Ovary (tissue), 3 donors: ENCODE measurements at regions not wholly inside any gene's neighbourhood (a gene's known extent, or its start where the extent isn't known, plus 50 kb on each side); places are given as distances from the start of the nearest gene placed in this dataset.
"Not testable (repeated sequence)": the region's sequence is repeated elsewhere in the genome, so short reads cannot be mapped to it uniquely, and the experiment has no call there.

Experiments used
- CTCF ChIP-seq, 3 donors: fragments of 450-650 bp in 2 of 3; fragments of 200-600 bp in 1 of 3; IDR thresholded peaks; one replicate each; pipeline versions ENCODE4 v1.5.1 to v1.8.0; 2016 to 2022; ENCODE audit warnings: antibody characterized with exemption in 3 of 3, mild to moderate bottlenecking in 1 of 3
- EP300 ChIP-seq: sonication (generic); formaldehyde crosslinking; IDR thresholded peaks from one replicate; pipeline ENCODE4 v1.6.1; 2017; ENCODE audit warnings: antibody characterized with exemption
- POLR2A ChIP-seq: fragments of 450-650 bp; IDR thresholded peaks from one replicate; pipeline ENCODE4 v1.6.1; 2017; ENCODE audit warnings: antibody characterized with exemption, mild to moderate bottlenecking, moderate library complexity
- donor health status: DM: no; HTN: no; CAD: no.

GRCh38 chr20:30290361-30291063 is 967.0 kb upstream of the DEFB115 start:
- TF ChIP-seq CTCF (IDR thresholded peaks at IDR 0.05); POLR2A; EP300: not testable (repeated sequence)
